ENCODE measurements at regions not wholly inside any gene's neighbourhood (a gene's known extent, or its start where the extent isn't known, plus 50 kb on each side); places are given as distances from the start of the nearest gene placed in this dataset.

DNA sequence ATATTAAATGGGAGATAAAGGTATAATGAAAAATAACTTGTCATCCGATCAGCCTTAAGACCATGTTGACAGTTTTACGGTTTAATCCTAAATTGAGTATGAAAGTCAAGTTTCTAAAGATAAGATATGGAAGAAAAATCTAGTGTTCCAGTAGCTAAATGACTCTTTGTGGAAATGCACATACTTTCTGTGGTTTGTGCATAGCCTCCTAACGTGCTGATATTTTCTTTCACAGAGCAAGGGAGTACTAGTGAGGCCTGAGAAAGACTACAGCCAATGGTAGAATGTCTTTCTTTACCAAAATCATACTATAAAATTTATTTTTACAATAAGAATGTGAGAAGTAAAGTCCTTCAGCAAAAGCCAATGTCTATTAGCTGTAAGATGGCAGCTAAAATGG lies 430.6 kb upstream of the RGMA start (continued):
- TF ChIP-seq, protein P1, sequence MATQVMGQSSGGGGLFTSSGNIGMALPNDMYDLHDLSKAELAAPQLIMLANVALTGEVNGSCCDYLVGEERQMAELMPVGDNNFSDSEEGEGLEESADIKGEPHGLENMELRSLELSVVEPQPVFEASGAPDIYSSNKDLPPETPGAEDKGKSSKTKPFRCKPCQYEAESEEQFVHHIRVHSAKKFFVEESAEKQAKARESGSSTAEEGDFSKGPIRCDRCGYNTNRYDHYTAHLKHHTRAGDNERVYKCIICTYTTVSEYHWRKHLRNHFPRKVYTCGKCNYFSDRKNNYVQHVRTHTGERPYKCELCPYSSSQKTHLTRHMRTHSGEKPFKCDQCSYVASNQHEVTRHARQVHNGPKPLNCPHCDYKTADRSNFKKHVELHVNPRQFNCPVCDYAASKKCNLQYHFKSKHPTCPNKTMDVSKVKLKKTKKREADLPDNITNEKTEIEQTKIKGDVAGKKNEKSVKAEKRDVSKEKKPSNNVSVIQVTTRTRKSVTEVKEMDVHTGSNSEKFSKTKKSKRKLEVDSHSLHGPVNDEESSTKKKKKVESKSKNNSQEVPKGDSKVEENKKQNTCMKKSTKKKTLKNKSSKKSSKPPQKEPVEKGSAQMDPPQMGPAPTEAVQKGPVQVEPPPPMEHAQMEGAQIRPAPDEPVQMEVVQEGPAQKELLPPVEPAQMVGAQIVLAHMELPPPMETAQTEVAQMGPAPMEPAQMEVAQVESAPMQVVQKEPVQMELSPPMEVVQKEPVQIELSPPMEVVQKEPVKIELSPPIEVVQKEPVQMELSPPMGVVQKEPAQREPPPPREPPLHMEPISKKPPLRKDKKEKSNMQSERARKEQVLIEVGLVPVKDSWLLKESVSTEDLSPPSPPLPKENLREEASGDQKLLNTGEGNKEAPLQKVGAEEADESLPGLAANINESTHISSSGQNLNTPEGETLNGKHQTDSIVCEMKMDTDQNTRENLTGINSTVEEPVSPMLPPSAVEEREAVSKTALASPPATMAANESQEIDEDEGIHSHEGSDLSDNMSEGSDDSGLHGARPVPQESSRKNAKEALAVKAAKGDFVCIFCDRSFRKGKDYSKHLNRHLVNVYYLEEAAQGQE (IDR thresholded peaks at IDR 0.05; ENCODE audit: low read depth), result no peak
- TF ChIP-seq YY1 (IDR thresholded peaks at IDR 0.05; ENCODE audit: extremely low read depth, insufficient replicate concordance, low read depth, low read length) (no peak), ZFX (IDR thresholded peaks at IDR 0.05) (no peak), POLR2AphosphoS5 (IDR thresholded peaks at IDR 0.05; ENCODE audit: low read depth, low read length) (no peak), EGR1 (IDR thresholded peaks at IDR 0.05; ENCODE audit: low read depth) (no peak), ZNF274 (IDR thresholded peaks at IDR 0.05; ENCODE audit: low read depth, low read length) (no peak), EZH2 (IDR thresholded peaks at IDR 0.05) (no peak), SRF (IDR thresholded peaks at IDR 0.05; ENCODE audit: low read depth) (no peak), CBX3 (IDR thresholded peaks at IDR 0.05; ENCODE audit: low read depth) (no peak), EZH2phosphoT487 (IDR thresholded peaks at IDR 0.05; ENCODE audit: borderline replicate concordance) (no peak)

GRCh38 chr15:93517176-93517575 lies 428.2 kb upstream of the RGMA start:
- no peak overlapping the region for H3K9ac ChIP-seq (ENCODE audit: low read length)
- DNase-seq (ENCODE audit: low read depth, low spot score) (no peak), ATAC-seq (no peak)
- H3K9me2 ChIP-seq (ENCODE audit: insufficient read depth), result no peaks in the 10 kb centered on the region
- H3K4me1 ChIP-seq (ENCODE audit: control insufficient read depth in 1 of 2, insufficient read depth in 2 of 2, low read length in 2 of 2), result no peaks in the 10 kb centered on the region
- RAD21 ChIA-PET (ENCODE audit: low non-redundant PET in 1 of 2, low total read pairs in 2 of 2, uncharacterized antibody in 2 of 2, unreplicated experiment in 2 of 2), result no interaction called here
- no peaks in the 10 kb centered on the region for H4K20me1 ChIP-seq (ENCODE audit: insufficient read depth)
- H3K27me3 ChIP-seq (ENCODE audit: insufficient read depth, low read length), result no peaks in the 10 kb centered on the region
- CTCF ChIA-PET, result no interaction called here
- POLR2A ChIA-PET, result no interaction called here
- no peaks in the 10 kb centered on the region for H3K9me3 ChIP-seq (ENCODE audit: control insufficient read depth in 1 of 2, insufficient read depth in 1 of 2, low read depth in 1 of 2, low read length in 2 of 2)
- no peak overlapping the region for H3K4me2 ChIP-seq (ENCODE audit: low read length)
- no peak overlapping the region for H3K4me3 ChIP-seq (replicated peaks in 1 of 2; ENCODE audit: low read depth in 1 of 2, low read length in 2 of 2)
- intact Hi-C loops (cut with micrococcal nuclease), result no loop called here
- no peaks in the 10 kb centered on the region for H3K79me2 ChIP-seq (ENCODE audit: insufficient read depth, low read length)
- H2AFZ ChIP-seq (ENCODE audit: low read depth, low read length, poor library complexity, severe bottlenecking), result no peak overlapping the region
- BruUV-seq (replicated peaks), result no TSS peak
- no peak overlapping the region for H3K27ac ChIP-seq (ENCODE audit: low read depth, low read length)
- TF ChIP-seq EZH2 (IDR thresholded peaks at IDR 0.05), result no peak
- no peak for TF ChIP-seq POLR2AphosphoS5 (IDR thresholded peaks at IDR 0.05; ENCODE audit: low read depth, low read length)
- no peak for TF ChIP-seq ZBTB33 (IDR thresholded peaks at IDR 0.05; ENCODE audit: extremely low read depth, insufficient replicate concordance, low read length)
- no peak for TF ChIP-seq JUND (IDR thresholded peaks at IDR 0.05)
- no peak for TF ChIP-seq SP1 (IDR thresholded peaks at IDR 0.05; ENCODE audit: low read depth)
- TF ChIP-seq SRF (IDR thresholded peaks at IDR 0.05; ENCODE audit: low read depth), result no peak
- TF ChIP-seq POLR2A (IDR thresholded peaks at IDR 0.05; ENCODE audit: borderline replicate concordance, extremely low read depth, insufficient read depth, insufficient read length), result no peak
- TF ChIP-seq CBX3 (IDR thresholded peaks at IDR 0.05; ENCODE audit: low read depth), result no peak
- TF ChIP-seq TCF7L2 (IDR thresholded peaks at IDR 0.05; ENCODE audit: borderline replicate concordance, extremely low read depth, insufficient read depth, insufficient read length), result no peak
- TF ChIP-seq FOSL1 (IDR thresholded peaks at IDR 0.05; ENCODE audit: low read depth), result no peak
- H3K36me3 ChIP-seq (ENCODE audit: control insufficient read depth in 1 of 2, insufficient read depth in 2 of 2, low read length in 2 of 2), result no peaks in the 10 kb centered on the region
